Activated naive CD4-positive, alpha-beta T cell treated with anti-CD3 and anti-CD28 coated beads for 36 hours (primary cell): ENCODE measurements at regions not wholly inside any gene's neighbourhood (a gene's known extent, or its start where the extent isn't known, plus 50 kb on each side); places are given as distances from the start of the nearest gene placed in this dataset.

Experiments used
- CTCF ChIA-PET: fragments of 350-600 bp; sonication (Branson Sonifier 250); formaldehyde crosslinking; loops from one replicate; lab custom pipeline; 2021; ENCODE audit warnings: antibody characterized with exemption; lab: Charles Lee
- DNase-seq: peaks from one replicate; pipeline ENCODE4 v3.0.0-alpha.2; 2020
- H3K27ac Mint-ChIP-seq: one replicate; pipeline ENCODE4 v1.8.0; 2021; ENCODE audit warnings: mild to moderate bottlenecking, mixed read lengths
- H3K27me3 Mint-ChIP-seq: one replicate; pipeline ENCODE4 v1.8.0; 2021; ENCODE audit warnings: low read depth, mixed read lengths
- H3K36me3 Mint-ChIP-seq: one replicate; pipeline ENCODE4 v1.8.0; 2021; ENCODE audit warnings: low read depth, mixed read lengths
- H3K4me1 Mint-ChIP-seq: one replicate; pipeline ENCODE4 v1.8.0; 2021; ENCODE audit warnings: low read depth, mixed read lengths
- H3K4me3 Mint-ChIP-seq: one replicate; pipeline ENCODE4 v1.8.0; 2021; ENCODE audit warnings: mild to moderate bottlenecking, moderate library complexity, mixed read lengths
- H3K9me3 Mint-ChIP-seq: one replicate; pipeline ENCODE4 v1.8.0; 2021; ENCODE audit warnings: mixed read lengths
- intact Hi-C: fragments of 100-400 bp; cut with micrococcal nuclease; formaldehyde crosslinking; loops from one replicate; pipeline ENCODE4 v1.15.1; 2023

GRCh38 chr7:41003611-41003940 lies 699.3 kb downstream of the INHBA start:
- intact Hi-C loops, result loop anchor here (2.0 kb wide), 1 partner anchor 701 kb away; no protein-coding TSS in a partner anchor
- H3K36me3 Mint-ChIP-seq, result no peaks in the 10 kb centered on the region
- H3K9me3 Mint-ChIP-seq, result peaks cover 3% of the 10 kb centered on the region
- no peaks in the 10 kb centered on the region for H3K4me1 Mint-ChIP-seq
- H3K27ac Mint-ChIP-seq, result no peak overlapping the region
- CTCF ChIA-PET, result interaction anchor here (0.7 to 1.3 kb wide), 3 partner anchors 14 to 677 kb away, joined by 3 to 4 read pairs (median 4); no protein-coding TSS in a partner anchor
- DNase-seq, result no peak
- no peak overlapping the region for H3K4me3 Mint-ChIP-seq
- H3K27me3 Mint-ChIP-seq, result no peaks in the 10 kb centered on the region

GRCh38 chr7:41002741-41003610 lies 699.9 kb downstream of the INHBA start:
- DNase-seq, result peak; percentile 64
- Mint-ChIP-seq H3K27me3 (no peaks in the 10 kb centered on the region), H3K4me1 (no peaks in the 10 kb centered on the region)

DNA sequence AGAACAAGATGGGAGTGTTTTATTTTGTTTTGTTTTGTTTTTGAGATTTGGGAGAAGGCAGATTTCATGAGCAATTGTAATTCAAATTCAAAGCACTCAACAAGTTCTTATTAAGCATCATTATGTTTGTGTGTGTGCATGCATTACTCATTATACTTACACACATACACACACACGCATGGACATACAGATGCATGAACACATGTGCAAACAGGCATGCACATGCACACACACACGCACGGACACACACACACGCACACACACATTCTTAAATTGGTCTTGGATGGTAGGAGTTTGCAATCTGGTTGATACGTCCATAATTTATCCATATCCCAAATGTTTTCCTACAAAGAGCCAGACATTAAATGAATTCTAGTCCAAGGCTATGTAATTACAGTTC lies 702.8 kb downstream of the INHBA start:
- no peak overlapping the region for H3K27ac Mint-ChIP-seq
- no peak for DNase-seq
- intact Hi-C loops, result no loop called here
- no peak overlapping the region for H3K4me3 Mint-ChIP-seq
- H3K36me3 Mint-ChIP-seq, result no peaks in the 10 kb centered on the region
- no peaks in the 10 kb centered on the region for H3K27me3 Mint-ChIP-seq
- CTCF ChIA-PET, result no interaction called here
- H3K9me3 Mint-ChIP-seq, result peaks cover 3% of the 10 kb centered on the region
- no peaks in the 10 kb centered on the region for H3K4me1 Mint-ChIP-seq

More at GRCh38 chr7:41002741-41003610, 699.9 kb downstream of the INHBA start:
- no peak overlapping the region for H3K4me3 Mint-ChIP-seq
- no peaks in the 10 kb centered on the region for H3K36me3 Mint-ChIP-seq
- CTCF ChIA-PET, result interaction anchor here (0.6 to 1.4 kb wide), 5 partner anchors 15 to 359 kb away, joined by 3 to 5 read pairs (median 3); no protein-coding TSS in a partner anchor
- peaks cover 3% of the 10 kb centered on the region for H3K9me3 Mint-ChIP-seq
- no peak overlapping the region for H3K27ac Mint-ChIP-seq
- intact Hi-C loops, result loop anchor here (2.0 kb wide), 1 partner anchor 702 kb away; no protein-coding TSS in a partner anchor

- no peak for DNase-seq
- CTCF ChIA-PET, result no interaction called here
- H3K9me3 Mint-ChIP-seq, result peaks cover 3% of the 10 kb centered on the region
- intact Hi-C loops, result no loop called here
- H3K4me3 Mint-ChIP-seq, result no peak overlapping the region
- H3K27me3 Mint-ChIP-seq, result no peaks in the 10 kb centered on the region
- no peaks in the 10 kb centered on the region for H3K4me1 Mint-ChIP-seq
- H3K27ac Mint-ChIP-seq, result no peak overlapping the region
- no peaks in the 10 kb centered on the region for H3K36me3 Mint-ChIP-seq
Measured at GRCh38 chr7:40996233-40996677, 706.6 kb downstream of the INHBA start.

DNA sequence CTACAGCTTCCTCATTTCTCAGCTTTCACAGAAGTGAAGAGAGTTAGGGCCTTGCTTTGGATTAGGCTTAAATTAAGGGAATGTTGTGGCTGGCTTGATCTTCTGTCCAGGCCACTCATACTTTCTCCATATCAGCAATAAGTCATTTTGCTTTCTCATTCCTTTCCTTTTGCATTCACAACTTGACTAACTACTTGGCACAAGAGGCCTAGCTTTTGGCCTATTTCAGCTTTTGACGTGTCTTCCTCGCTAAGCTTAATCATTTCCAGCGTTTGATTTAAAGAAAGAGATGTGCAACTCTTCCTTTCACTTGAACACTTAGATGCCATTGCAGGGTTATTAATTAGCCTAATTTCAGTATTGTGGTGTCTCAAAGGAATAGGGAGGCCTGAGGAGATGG lies 712.0 kb downstream of the INHBA start:
- H3K36me3 Mint-ChIP-seq, result no peaks in the 10 kb centered on the region
- intact Hi-C loops, result no loop called here
- no peaks in the 10 kb centered on the region for H3K4me1 Mint-ChIP-seq
- H3K4me3 Mint-ChIP-seq, result no peak overlapping the region
- H3K9me3 Mint-ChIP-seq, result no peaks in the 10 kb centered on the region
- CTCF ChIA-PET, result no interaction called here
- no peaks in the 10 kb centered on the region for H3K27me3 Mint-ChIP-seq
- H3K27ac Mint-ChIP-seq, result no peak overlapping the region
- DNase-seq, result no peak

GRCh38 chr7:40987571-40987970 lies 715.3 kb downstream of the INHBA start:
- CTCF ChIA-PET, result no interaction called here
- no peaks in the 10 kb centered on the region for H3K4me1 Mint-ChIP-seq
- H3K27me3 Mint-ChIP-seq, result no peaks in the 10 kb centered on the region
- no peak for DNase-seq
- H3K36me3 Mint-ChIP-seq, result no peaks in the 10 kb centered on the region
- H3K27ac Mint-ChIP-seq, result no peak overlapping the region
- intact Hi-C loops, result no loop called here
- no peak overlapping the region for H3K4me3 Mint-ChIP-seq
- peaks cover 3% of the 10 kb centered on the region for H3K9me3 Mint-ChIP-seq

GRCh38 chr7:40986351-40986873 lies 716.5 kb downstream of the INHBA start:
- CTCF ChIA-PET, result no interaction called here
- Mint-ChIP-seq H3K27me3 (no peaks in the 10 kb centered on the region), H3K9me3 (peaks cover 3% of the 10 kb centered on the region), H3K4me1 (no peaks in the 10 kb centered on the region), H3K27ac (no peak overlapping the region), H3K4me3 (no peak overlapping the region), H3K36me3 (no peaks in the 10 kb centered on the region)
- DNase-seq, result no peak
- intact Hi-C loops, result no loop called here

DNA sequence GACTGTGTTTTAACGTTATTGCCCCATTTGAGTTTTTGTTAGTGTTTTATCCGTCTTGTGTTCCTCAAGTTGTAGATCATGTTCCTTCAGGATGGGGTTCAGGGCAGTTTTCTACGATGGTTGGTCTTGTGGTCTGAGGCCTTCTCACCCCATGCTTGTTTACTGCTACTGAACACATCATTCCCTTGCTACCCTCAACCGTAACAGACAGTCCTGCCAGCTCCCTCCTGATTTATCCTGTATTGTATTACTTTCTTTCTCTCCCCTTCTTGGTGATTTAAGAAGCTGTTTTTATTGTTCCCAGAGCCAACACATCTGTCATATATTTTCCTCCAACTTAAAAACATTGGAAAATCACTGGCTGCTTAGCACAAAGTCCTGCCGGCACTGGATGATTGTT lies 719.8 kb downstream of the INHBA start:
- H3K27ac Mint-ChIP-seq, result no peak overlapping the region
- peaks cover 3% of the 10 kb centered on the region for H3K9me3 Mint-ChIP-seq
- CTCF ChIA-PET, result no interaction called here
- H3K4me3 Mint-ChIP-seq, result no peak overlapping the region
- no peaks in the 10 kb centered on the region for H3K36me3 Mint-ChIP-seq
- H3K27me3 Mint-ChIP-seq, result no peaks in the 10 kb centered on the region
- DNase-seq, result no peak
- intact Hi-C loops, result no loop called here
- no peaks in the 10 kb centered on the region for H3K4me1 Mint-ChIP-seq

DNA sequence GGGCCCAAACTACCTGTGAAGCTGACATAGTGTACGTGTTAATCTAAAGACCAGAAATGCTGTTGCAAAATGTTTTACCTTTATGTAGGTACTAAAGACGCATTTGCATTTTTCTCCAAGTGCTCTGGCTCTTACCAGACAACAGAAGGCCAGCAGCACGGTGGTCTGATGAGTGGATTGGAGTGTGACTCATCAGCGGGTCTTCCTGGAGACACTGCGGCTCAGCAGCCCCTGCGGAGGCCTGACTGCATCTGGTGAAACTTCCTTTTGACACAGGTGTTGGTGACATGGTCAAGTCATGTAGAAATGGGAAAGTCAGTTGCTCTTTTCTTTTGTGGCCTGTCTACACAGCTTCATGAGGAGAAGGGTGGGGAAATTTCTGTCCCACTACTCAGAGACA lies 723.6 kb downstream of the INHBA start:
- Mint-ChIP-seq H3K36me3 (no peaks in the 10 kb centered on the region), H3K27ac (no peak overlapping the region), H3K4me3 (no peak overlapping the region), H3K27me3 (no peaks in the 10 kb centered on the region), H3K9me3 (peaks cover 5% of the 10 kb centered on the region), H3K4me1 (no peaks in the 10 kb centered on the region)
- no peak for DNase-seq
- CTCF ChIA-PET, result interaction anchor here (0.5 kb wide), 1 partner anchor 219 kb away, joined by 5 read pairs; no protein-coding TSS in a partner anchor
- intact Hi-C loops, result no loop called here

GRCh38 chr7:40978047-40978446 lies 724.8 kb downstream of the INHBA start:
- peaks cover 3% of the 10 kb centered on the region for H3K9me3 Mint-ChIP-seq
- no peak for DNase-seq
- H3K27ac Mint-ChIP-seq, result no peak overlapping the region
- no peaks in the 10 kb centered on the region for H3K4me1 Mint-ChIP-seq
- intact Hi-C loops, result no loop called here
- H3K4me3 Mint-ChIP-seq, result no peak overlapping the region
- H3K36me3 Mint-ChIP-seq, result no peaks in the 10 kb centered on the region
- CTCF ChIA-PET, result no interaction called here
- peaks cover 2% of the 10 kb centered on the region for H3K27me3 Mint-ChIP-seq

DNA sequence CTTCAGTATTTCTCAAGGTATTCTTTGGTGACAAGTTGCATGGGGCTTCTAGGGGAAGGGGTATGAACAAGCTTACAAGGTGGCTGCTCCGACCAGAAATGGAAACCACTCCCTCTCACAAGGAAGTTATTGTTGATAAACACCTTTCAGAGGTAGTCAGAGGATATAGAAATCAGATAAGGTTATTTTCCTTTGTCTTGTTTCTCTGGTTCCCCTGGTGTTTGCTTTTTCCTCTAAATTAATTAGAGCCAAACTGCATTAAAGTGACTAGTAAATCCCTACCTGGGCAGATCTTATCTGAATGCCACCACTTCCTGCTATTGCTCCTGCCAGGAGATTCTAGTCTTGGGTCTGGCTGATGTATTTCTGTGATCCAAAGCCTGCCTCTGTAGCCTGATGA lies 725.4 kb downstream of the INHBA start:
- peaks cover 2% of the 10 kb centered on the region for H3K27me3 Mint-ChIP-seq
- CTCF ChIA-PET, result no interaction called here
- no peak overlapping the region for H3K4me3 Mint-ChIP-seq
- intact Hi-C loops, result no loop called here
- DNase-seq, result no peak
- H3K27ac Mint-ChIP-seq, result no peak overlapping the region
- no peaks in the 10 kb centered on the region for H3K36me3 Mint-ChIP-seq
- H3K4me1 Mint-ChIP-seq, result no peaks in the 10 kb centered on the region
- peaks cover 1% of the 10 kb centered on the region for H3K9me3 Mint-ChIP-seq

- Mint-ChIP-seq H3K4me1 (no peaks in the 10 kb centered on the region), H3K27me3 (peaks cover 2% of the 10 kb centered on the region), H3K36me3 (no peaks in the 10 kb centered on the region), H3K4me3 (no peak overlapping the region), H3K9me3 (peaks cover 1% of the 10 kb centered on the region), H3K27ac (no peak overlapping the region)
- DNase-seq, result no peak
- intact Hi-C loops, result no loop called here
- CTCF ChIA-PET, result no interaction called here
Measured at GRCh38 chr7:40972426-40972825, 730.5 kb downstream of the INHBA start.

DNA sequence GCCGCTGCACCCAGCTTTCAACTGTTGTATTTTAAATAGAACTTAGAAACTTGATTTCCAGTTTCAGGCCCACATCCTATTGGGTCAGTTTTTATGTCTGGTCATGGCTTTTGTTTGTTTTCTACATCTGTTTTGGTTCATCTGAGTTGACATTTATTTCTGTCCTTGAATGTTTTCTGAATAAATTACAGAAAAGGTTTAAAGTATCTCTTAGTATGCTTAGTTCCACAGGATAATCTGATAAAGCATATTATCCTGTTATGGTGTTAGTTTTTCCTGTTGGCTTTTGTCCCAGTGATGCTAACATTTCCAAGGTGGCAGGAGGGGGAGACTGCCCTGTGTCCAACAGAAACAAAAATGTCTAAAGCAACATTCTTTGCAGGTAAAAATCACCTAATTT lies 733.2 kb downstream of the INHBA start:
- no peak overlapping the region for H3K4me3 Mint-ChIP-seq
- CTCF ChIA-PET, result no interaction called here
- H3K4me1 Mint-ChIP-seq, result no peaks in the 10 kb centered on the region
- H3K27ac Mint-ChIP-seq, result no peak overlapping the region
- intact Hi-C loops, result no loop called here
- no peak for DNase-seq
- H3K9me3 Mint-ChIP-seq, result no peaks in the 10 kb centered on the region
- H3K27me3 Mint-ChIP-seq, result peaks cover 2% of the 10 kb centered on the region
- no peaks in the 10 kb centered on the region for H3K36me3 Mint-ChIP-seq
